ENCODE measurements at regions not wholly inside any gene's neighbourhood (a gene's known extent, or its start where the extent isn't known, plus 50 kb on each side); places are given as distances from the start of the nearest gene placed in this dataset.

DNA sequence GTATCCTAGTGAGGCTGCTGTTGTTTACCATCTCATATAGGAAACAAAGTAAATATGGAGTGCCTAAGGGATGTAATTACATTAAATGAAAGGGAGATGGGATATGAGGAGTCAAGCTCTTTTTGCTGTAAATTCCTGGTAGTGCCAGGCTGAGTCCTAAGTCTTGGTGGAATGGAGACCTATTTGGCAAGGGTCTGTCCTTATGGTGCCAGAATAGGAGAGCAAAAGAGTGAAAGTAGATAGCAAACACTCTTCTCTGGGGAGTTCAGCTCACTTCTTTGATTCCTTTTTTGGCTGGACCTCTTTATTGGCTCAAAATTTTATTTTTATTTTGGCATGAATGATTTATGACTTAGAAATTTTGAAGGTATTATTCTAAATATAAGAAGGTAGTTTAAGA, 380.8 kb downstream of the TMEM232 start:
- no peak overlapping the region for H3K4me3 ChIP-seq (ENCODE audit: low read depth, low read length)
- TF ChIP-seq, protein P1, sequence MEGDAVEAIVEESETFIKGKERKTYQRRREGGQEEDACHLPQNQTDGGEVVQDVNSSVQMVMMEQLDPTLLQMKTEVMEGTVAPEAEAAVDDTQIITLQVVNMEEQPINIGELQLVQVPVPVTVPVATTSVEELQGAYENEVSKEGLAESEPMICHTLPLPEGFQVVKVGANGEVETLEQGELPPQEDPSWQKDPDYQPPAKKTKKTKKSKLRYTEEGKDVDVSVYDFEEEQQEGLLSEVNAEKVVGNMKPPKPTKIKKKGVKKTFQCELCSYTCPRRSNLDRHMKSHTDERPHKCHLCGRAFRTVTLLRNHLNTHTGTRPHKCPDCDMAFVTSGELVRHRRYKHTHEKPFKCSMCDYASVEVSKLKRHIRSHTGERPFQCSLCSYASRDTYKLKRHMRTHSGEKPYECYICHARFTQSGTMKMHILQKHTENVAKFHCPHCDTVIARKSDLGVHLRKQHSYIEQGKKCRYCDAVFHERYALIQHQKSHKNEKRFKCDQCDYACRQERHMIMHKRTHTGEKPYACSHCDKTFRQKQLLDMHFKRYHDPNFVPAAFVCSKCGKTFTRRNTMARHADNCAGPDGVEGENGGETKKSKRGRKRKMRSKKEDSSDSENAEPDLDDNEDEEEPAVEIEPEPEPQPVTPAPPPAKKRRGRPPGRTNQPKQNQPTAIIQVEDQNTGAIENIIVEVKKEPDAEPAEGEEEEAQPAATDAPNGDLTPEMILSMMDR (IDR thresholded peaks at IDR 0.05; ENCODE audit: low read depth, low read length, missing control alignments) = no peak
- DNase-seq (ENCODE audit: low read depth) = no peak
- in situ Hi-C loops (cut with HindIII; ENCODE audit: low sequenced_read_pairs) = no loop called here

DNA sequence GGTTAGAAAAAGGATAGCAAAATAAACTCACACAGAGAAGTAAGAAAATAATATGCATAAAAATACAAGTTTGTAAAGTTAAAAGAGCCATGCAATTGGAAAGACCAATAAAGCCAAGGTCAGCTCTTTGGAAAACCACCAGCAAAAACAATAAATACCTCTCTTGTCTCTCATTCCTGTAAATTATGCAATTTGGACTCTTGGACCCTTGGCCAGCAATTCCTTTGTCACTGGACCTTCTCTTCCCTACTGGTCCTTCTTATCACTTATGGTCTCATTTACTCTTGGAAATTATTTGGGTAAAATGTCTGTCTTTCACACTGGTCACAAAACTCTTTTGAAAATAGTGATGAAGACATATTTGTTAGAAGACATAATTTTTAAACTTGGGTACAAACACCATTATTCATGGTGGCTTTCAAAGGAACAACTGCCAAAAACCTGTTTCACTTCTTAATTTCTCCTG, 379.5 kb downstream of the TMEM232 start:
- DNase-seq (ENCODE audit: low read depth) = no peak
- no peak overlapping the region for H3K4me3 ChIP-seq (ENCODE audit: low read depth, low read length)
- TF ChIP-seq, protein P1 (IDR thresholded peaks at IDR 0.05; ENCODE audit: low read depth, low read length, missing control alignments) = no peak
- in situ Hi-C loops (cut with HindIII; ENCODE audit: low sequenced_read_pairs) = no loop called here

DNA sequence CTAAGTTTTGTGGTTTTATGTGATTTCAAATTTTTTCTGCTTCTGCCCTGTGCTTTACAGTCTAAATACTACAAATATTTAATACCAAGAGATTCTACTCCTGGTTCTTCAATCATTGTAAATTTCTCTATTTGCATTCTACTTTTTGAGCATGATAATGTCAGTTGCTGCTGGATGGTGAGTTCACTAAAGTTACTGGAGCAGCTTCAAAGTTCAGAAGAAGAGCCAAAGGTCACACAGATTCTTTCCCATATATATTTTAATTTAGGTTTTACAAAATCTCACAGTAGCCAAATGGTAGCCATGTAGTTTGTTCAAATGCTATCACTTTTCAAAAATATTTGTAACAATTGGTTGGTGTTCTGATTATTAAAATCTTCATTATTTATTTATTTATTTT, 378.7 kb downstream of the TMEM232 start:
- H3K4me3 ChIP-seq (ENCODE audit: low read depth, low read length) = no peak overlapping the region
- TF ChIP-seq, protein P1 (IDR thresholded peaks at IDR 0.05; ENCODE audit: low read depth, low read length, missing control alignments) = no peak
- no peak for DNase-seq (ENCODE audit: low read depth)
- in situ Hi-C loops (cut with HindIII; ENCODE audit: low sequenced_read_pairs) = no loop called here

DNA sequence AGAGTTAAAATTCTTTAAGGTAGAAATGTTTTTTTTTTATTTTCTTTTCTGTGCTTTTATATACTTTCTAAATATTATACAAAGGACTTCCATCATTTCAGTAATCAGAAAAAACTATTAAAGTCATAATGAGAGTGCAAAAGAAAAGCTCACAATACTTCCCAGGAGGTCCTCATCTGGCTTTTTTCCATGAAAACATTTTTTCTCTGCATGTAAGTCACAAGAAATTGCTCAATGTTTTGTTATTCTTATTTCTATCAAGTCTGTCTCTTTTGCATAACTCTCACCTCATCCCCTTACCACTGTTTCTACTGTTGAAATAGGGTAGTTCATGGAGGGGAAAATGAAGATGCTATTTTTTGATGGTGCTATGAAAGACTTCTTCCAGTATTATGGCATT, 375.0 kb downstream of the TMEM232 start:
- no peak overlapping the region for H3K4me3 ChIP-seq (ENCODE audit: low read depth, low read length)
- peak; percentile 57 for DNase-seq (ENCODE audit: low read depth)
- TF ChIP-seq, protein P1 (IDR thresholded peaks at IDR 0.05; ENCODE audit: low read depth, low read length, missing control alignments) = no peak
- in situ Hi-C loops (cut with HindIII; ENCODE audit: low sequenced_read_pairs) = no loop called here

DNA sequence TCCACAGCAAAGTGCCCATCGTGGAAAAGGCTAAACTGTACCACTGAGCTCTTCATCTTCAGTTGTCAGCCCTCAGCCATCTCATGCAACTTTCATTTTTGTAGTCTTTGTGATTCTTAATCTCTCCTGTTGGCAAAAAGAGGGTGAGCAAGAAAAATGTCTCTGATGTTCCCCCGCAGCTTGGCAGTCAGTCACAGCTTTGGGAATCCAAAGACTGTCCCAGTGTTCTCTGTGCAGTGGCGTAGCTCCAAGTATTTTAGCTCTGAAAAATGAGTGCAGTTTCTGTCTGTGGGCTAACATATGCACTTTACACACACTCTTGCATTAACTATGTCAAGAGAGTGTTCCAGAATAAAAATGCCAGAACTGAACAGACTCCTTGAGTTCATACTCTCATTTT, 372.2 kb downstream of the TMEM232 start:
- DNase-seq (ENCODE audit: low read depth) = peak; percentile 46
- TF ChIP-seq, protein P1 (IDR thresholded peaks at IDR 0.05; ENCODE audit: low read depth, low read length, missing control alignments) = no peak
- H3K4me3 ChIP-seq (ENCODE audit: low read depth, low read length) = no peak overlapping the region
- in situ Hi-C loops (cut with HindIII; ENCODE audit: low sequenced_read_pairs) = no loop called here

DNA sequence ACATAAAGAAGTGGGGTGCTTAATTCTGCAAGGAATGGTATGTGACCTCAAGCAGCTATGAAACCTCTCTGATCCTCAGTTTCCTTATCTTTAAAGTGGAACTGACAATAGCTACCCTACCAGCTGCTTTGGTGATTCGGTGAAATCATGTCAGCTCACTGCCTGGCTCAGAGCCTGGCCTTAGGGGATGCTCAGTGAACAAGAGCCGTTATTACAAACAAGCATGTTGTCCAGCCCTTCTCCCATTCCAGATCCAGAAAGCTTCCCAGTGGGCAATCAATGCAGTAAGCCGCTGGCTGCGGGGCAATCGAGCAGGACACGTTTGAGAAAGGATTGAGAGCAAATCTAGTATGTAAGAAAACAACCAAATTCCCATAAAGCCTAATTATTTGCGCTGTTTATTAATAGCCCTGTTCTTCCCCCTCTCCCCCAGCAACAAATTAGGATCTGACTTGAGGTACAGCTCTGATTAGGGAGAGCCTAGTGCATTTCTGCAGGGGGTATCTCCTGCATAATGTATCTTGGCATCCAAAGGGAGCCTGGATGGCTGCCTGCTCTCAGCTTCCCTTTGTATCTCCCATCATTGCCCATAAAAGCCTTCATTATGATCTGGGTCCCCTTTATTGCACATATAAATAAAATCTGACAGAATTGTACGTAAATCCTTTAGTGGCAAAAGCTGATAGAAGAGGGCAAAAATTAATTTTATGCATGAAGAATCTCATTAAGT, 371.4 kb downstream of the TMEM232 start:
- no peak for DNase-seq (ENCODE audit: low read depth)
- in situ Hi-C loops (cut with HindIII; ENCODE audit: low sequenced_read_pairs) = no loop called here
- TF ChIP-seq, protein P1 (IDR thresholded peaks at IDR 0.05; ENCODE audit: low read depth, low read length, missing control alignments) = no peak
- no peak overlapping the region for H3K4me3 ChIP-seq (ENCODE audit: low read depth, low read length)

Data from astrocyte of the cerebellum (primary cell).